H54 (cell line): ENCODE measurements at regions not wholly inside any gene's neighbourhood (a gene's known extent, or its start where the extent isn't known, plus 50 kb on each side); places are given as distances from the start of the nearest gene placed in this dataset.

ENCODE experiments used
- DNase-seq: peaks from one replicate; pipeline ENCODE4 v3.0.0; 2011; ENCODE audit warnings: low spot score, mixed read lengths; ENCODE audit not compliant: insufficient read length
- FAIRE-seq: peaks from 3 replicates; lab custom pipeline; 2011; peaks lifted over from hg19 to GRCh38; lab: Jason Lieb, UNC
- POLR2A ChIP-seq: IDR thresholded peaks from 2 replicates; pipeline ENCODE4 v1.6.1; 2011; ENCODE audit warnings: low read depth, mild to moderate bottlenecking, low read length

DNA sequence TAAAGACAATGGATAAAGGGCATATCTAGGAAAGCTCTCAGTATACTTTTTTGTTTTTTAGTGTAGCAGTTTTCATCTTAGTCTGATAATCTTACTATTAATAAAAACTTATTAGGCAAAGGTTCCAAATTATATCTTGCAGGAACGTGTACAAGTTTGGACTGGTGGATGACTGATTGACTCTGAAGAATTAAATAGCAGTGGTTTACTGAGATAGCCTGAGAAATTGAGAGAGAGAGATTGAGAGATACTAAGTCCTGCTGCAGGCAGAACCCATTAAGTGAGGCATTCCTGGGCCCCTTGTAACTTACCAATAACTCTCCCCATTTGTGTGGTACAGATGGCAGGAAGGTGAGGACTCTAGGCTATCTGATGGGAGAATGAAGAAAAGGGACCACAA is 80.2 kb upstream of the SLC38A2 start:
- no peak for TF ChIP-seq POLR2A
- no peak for FAIRE-seq
- DNase-seq: no peak

DNA sequence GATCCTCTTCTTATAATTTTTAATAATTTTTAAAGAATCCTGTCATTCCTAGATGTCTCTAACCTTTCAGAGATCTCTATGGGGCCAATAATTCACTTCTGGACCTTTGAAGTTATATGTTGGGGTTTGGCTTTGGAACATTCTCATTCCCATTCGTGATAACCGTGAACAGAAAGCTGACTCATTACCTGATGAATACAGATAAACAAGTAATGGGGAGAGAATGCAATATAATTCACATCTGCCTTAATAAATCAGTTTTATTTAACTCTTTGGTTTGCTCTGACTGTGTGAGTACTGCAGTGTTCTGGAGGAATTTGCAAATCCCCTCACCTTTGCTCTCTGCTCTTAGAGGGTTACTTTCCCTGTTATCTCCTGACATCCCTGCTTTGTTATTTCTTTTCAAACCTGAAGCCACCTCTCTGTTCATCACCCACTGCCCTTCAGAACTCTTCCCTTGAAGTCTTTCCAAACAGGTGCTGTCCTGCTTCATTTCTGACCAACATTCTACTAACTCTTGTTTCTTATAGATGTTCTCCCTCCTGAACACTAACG is 79.6 kb upstream of the SLC38A2 start:
- TF ChIP-seq POLR2A: no peak
- FAIRE-seq (peak; percentile 82), DNase-seq (no peak)

DNA sequence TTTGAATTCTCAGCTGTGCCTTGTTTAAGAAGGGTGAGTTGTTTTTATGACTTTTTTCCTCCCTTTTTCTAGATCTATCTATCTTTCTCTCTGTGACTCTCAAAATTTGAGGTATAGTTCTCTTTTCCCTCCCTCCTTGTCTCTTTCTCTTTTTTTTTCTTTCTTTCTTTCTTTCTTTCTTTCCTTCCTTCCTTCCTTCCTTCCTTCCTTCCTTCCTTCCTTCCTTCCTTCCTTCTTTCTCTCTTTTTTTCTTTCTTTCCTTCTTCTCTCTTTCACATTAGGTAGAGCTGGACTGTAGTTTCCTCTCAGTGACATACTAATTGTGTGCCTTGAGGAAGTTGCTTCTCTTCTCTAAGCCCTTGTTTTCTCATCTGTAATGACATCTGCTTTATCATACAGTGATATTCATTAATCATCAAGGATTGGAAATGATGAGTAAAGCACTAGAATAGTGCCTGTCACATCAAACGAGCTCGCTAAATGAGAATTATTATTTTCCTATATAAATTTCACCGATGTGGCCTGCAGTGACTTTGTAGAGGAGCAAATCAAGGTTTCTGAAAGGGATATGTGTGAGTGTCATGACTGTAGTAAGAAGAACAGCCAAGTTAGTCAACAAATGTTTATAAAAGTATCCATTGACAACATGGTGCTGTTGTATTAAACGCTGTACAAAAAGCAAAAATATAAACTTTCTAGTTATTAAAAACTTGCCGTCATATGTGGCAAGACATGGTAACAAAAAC is 78.9 kb upstream of the SLC38A2 start:
- TF ChIP-seq POLR2A: no peak
- no peak for FAIRE-seq

GRCh38 chr12:46450279-46450748 is 77.7 kb upstream of the SLC38A2 start:
- DNase-seq (no peak), FAIRE-seq (peak; percentile 55)
- TF ChIP-seq POLR2A: no peak

More for the DNA sequence above, 78.9 kb upstream of the SLC38A2 start:
- no peak for DNase-seq

DNA sequence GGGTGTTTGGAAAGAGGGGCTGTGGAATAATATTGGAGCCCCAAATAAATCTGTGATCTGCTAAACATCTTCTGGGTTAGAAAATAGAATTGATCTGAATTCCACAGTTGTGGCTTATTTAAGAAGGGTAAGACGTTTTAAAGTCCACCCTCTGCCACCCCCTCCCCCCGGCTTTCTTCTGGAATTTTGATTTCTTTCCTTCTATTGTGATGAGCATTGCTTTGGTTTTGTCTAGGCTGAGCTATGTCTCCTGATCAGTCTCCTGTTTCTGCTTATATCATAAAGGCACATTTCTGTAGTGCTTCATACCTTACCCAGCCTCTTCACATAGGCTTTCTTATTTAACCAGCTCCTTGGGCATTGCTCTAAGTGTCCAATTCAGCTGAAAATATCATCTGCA is 77.3 kb upstream of the SLC38A2 start:
- no peak for TF ChIP-seq POLR2A
- FAIRE-seq: no peak
- no peak for DNase-seq

- peak; percentile 48 for FAIRE-seq
- TF ChIP-seq POLR2A: no peak
- DNase-seq: no peak
Observed at GRCh38 chr12:46449316-46449715, 76.7 kb upstream of the SLC38A2 start.

DNA sequence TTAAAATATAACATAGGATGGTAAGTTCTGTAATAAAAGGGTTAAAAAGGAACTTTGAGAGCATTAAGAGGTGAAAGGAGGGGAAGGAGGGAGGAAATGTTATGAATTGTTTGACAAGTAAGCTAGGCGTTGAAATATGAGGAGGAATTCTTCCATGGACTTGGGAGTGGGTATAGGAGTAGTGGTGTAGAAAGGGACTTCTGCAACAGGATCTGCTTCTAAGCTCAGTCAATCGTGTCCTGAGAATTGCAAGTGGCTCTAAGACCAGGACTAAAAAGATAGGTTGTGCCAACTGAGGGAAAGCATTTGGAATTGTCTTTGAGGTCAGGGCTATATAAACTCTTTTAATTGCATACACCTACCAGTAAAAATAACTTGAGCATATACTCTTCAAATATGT is 74.1 kb upstream of the SLC38A2 start:
- DNase-seq (no peak), FAIRE-seq (peak; percentile 6)
- TF ChIP-seq POLR2A: no peak

DNA sequence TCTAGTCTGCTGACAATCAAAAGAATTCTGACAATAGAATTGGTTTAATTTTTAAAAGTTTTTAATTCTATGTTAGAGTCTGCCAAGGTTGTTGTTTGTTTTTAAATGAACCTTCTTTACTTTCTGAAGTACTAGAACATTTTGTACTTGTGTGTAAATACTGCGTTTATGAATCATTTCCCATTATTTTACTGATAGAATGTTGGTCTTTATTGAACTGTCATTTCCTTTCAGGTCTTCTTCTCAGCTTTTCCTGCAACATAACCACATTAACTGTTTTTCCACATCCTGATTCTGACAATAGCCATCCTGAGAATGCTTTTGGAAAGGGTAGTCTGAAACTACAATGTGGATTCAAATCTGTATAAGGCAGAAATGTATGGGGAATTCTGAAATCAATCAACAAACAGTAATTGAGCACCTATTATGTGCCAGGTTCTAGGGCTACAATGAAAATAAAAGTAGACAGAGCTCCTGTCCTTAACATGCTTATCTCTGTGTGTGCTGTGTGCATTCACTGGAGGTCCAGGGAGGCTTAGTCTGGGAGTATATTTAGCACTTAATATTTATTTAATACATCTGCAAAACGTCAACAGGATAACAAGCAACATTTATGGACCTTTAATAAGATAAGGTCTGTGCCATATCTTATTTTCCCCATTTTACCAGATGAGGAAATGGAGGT is 73.1 kb upstream of the SLC38A2 start:
- no peak for FAIRE-seq
- no peak for DNase-seq
- TF ChIP-seq POLR2A: no peak

DNA sequence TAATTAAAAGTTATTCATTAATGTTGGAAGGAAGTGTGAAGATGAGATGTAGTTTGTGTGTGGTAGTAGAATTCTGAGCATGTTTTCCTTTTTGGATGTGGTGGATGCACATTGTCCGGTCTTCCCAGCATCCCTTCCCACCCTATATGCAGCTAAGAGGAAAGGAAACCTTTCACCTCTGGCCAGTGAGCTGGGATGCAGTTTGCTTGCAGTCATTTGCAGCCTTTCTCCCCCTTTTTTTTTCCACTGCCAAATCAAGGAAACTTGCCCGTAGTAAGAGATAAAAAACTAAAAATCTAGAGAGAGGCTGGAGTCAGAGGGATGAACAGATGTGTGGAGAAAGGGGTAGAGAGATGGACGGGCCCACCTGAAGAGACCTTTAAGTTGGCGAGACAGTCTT is 72.5 kb upstream of the SLC38A2 start:
- no peak for FAIRE-seq
- TF ChIP-seq POLR2A: no peak
- DNase-seq: no peak

DNA sequence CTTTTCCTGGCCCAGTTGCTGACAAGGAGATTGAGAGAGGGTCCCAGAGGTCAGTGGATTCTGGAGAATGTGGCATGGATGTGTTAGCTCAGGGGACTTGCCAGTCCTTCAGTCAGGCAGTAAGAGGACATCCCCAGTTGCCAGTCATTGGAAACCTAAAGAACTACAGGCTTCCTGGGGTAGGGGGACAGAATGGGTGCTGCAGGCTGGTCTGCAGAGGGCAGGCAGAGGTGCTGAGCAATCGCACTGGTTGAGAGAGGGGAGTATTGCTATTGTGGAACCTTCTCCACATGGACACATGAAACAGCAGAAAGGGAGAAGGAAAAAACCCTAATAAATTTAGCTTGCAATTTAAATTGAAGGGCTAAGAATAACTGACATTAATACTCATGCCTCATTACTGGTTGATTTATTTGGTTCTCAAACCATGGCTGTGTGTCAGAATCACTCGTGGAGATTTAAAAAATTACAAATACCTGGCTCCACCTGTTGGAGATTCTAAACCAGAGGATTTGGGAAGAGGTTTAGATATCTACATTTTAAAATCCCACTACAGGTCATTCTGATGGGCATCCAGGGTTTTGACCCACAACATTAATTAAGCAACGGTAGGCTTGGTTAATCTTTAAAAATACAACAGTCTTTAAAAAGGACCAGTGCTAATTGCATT is 71.2 kb upstream of the SLC38A2 start:
- no peak for TF ChIP-seq POLR2A
- no peak for FAIRE-seq
- DNase-seq: no peak

GRCh38 chr12:46442738-46443137 is 70.2 kb upstream of the SLC38A2 start:
- FAIRE-seq: no peak
- TF ChIP-seq POLR2A: no peak
- no peak for DNase-seq

DNA sequence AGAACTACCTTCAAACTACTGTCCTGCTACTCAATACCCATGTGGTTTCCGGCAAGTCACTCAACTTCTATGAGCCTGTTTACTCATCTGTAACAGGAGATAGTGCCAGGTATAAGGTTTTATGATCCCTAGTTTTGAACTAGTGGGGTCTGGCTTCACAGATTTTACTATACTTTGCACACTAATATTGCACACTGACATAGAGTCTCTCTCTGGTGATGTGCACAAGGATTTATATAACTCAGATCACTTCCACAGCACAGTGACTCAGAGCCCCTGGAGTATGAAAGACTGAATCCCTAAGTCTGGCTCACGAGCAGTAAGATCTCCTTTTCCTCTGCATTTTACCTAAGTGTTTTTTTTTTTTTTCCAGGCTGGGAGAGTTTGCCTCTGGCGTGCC is 69.7 kb upstream of the SLC38A2 start:
- DNase-seq: no peak
- peak; percentile 91 for FAIRE-seq
- no peak for TF ChIP-seq POLR2A

- TF ChIP-seq POLR2A: no peak
- FAIRE-seq (no peak), DNase-seq (no peak)
Observed at GRCh38 chr12:46439793-46440511, 67.4 kb upstream of the SLC38A2 start.
